HG03457 (cell line): ENCODE measurements at regions not wholly inside any gene's neighbourhood (a gene's known extent, or its start where the extent isn't known, plus 50 kb on each side); places are given as distances from the start of the nearest gene placed in this dataset.

ENCODE experiments used
- ATAC-seq: cut with Tn5 transposase; IDR thresholded peaks from one replicate; pipeline ENCODE4 v1.9.1; 2021; ENCODE audit warnings: moderate number of reproducible peaks; ENCODE audit not compliant: unreplicated experiment

DNA sequence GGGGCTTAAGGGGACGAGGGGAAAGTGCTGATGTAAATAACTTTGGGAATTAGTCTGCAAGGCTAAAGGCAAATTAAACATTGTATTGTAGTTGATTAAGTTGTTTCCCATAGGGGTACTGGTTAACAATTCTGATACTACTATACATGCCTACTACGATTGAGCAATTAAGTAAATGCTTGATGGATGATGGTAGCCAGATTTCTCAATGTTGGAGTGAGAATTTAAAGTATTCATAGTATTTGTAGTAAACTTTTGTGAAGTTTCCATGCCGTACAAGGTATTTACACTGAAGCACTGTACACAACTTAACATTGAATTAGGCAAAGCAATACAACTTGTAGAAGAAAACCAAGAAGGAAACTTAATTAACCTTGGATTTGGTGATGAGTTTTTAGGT, 852.3 kb downstream of the QKI start:
- ATAC-seq: no peak

- no peak for ATAC-seq
Observed at GRCh38 chr6:164262348-164262747, 847.8 kb downstream of the QKI start.

- ATAC-seq: no peak
Observed at GRCh38 chr6:164258421-164258820, 843.9 kb downstream of the QKI start.

DNA sequence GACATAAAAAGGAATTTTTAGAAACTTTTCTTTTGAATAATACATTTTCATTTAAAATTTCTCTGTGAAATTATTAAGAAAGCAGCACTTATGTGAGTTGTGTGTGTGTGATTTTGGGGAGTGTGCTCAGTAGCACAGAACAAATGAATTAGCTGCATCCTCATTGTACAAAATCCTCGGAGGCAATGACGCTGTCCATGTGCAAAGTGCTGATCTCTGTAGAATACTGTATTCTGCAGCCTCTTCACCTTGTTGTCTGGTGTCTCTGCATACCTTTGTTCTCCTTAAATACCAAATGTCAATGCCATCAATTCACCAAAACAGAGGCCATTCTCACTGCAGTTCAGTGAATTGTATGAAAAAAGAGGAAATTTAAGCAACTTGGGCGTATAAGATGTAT, 838.4 kb downstream of the QKI start:
- no peak for ATAC-seq

DNA sequence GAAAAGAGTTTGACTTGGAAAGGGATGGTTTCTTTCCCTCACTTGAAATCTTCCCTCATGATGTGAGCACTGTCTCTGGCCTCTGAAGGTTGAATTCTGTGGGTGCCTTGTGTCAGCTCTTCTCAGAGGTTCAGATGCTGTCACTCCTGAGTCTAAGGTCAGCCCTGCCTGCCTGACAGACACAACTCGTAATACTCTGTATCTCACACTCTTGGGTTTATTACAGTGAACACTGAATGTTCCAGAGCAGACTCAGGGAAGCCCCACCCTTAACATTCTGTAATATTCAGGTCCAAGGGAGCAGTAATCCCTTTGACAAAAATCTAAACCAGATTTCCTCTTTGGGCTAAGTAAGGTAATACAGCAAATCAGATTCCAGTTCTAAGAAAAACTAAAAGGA, 837.8 kb downstream of the QKI start:
- ATAC-seq: no peak

GRCh38 chr6:164247106-164247505, 832.6 kb downstream of the QKI start:
- no peak for ATAC-seq

GRCh38 chr6:164246082-164246481, 831.6 kb downstream of the QKI start:
- no peak for ATAC-seq

DNA sequence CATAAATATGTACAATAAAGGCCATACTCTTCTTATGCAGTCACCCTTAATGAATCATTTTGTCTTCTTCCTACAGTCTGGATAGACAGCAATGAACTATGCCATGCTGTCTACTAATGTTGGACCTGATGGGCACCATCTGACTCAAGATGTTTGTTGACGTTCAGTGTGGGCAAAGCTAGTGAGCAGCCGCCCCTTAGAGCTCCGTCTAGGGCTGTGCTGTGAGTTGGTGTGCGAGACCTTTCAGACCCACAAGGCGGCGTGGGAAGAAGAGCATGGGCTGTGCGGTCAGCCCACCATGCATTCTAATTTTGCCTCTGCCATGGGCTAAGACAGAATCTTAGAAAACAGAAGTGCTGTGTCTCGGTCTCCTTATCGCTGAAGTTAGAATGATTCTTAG, 829.4 kb downstream of the QKI start:
- no peak for ATAC-seq

DNA sequence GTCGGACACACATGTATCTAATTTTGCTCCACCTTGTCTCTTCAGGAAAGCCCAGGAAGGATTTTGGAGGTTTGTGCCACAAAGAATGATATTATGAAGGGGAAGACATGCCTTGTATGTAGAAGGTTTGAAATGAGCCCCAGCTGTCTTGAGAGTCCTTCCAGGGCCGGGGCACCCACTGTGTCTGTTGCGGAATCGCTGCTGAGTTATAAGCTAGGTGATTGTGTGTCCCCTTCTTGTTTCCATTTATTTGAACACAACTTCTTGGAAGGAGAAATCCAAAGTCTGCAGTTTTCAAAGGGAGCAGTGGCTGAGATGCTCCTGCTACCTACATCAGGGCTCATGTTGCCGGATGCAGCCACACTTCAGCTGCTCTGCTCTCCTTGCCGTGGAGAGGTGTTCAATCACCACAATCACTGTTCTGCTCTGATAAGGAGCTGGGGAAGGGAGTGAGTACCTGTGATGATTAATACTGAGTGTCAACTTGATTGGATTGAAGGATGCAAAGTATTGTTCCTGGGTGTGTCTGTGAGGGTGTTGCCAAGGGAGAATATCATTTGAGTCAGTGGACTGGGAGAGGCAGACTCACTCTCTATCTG, 828.6 kb downstream of the QKI start:
- ATAC-seq: no peak

- ATAC-seq: no peak
Observed at GRCh38 chr6:164230804-164231203, 816.3 kb downstream of the QKI start.

- no peak for ATAC-seq
Observed at GRCh38 chr6:164230259-164230658, 815.7 kb downstream of the QKI start.

DNA sequence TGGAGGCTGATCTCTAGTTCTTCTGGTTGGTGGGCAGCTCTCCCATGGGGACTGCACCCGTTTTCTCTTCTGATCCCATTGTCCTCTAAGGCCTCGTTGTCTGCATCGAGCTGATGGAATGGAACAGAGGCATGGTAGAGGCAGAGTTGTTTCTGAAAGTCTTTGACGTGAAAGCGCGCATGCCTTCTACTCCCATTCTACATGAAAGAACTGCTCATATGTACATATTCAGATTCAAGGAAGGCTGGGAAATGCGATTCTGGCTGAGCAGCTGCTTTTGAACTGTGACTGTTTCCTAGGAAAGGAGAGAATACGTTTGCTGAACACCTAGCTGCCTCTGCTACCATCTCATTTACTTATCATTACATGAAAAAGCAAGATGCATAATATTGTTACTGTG, 815.2 kb downstream of the QKI start:
- ATAC-seq: no peak

GRCh38 chr6:164227952-164228522, 813.5 kb downstream of the QKI start:
- ATAC-seq: no peak

DNA sequence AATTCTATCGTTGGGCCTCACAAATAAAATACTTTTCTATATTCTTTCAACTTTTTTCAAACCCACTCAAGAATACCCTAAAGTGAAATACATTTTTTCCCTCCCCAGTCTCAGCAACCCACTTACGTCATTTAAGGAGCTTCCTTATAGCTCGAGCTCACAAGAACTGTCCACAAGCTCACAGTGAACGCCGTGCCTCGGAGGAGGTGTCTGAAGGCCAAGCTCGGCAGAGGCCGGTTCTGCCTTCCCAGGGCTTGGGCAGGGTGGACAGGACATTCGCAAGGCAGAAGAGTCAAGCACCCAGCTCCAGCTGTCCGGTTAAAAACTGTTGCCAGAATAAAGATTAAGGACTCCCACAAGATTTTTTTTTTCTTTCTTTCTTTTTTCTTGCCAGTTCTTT, 802.3 kb downstream of the QKI start:
- ATAC-seq: no peak

DNA sequence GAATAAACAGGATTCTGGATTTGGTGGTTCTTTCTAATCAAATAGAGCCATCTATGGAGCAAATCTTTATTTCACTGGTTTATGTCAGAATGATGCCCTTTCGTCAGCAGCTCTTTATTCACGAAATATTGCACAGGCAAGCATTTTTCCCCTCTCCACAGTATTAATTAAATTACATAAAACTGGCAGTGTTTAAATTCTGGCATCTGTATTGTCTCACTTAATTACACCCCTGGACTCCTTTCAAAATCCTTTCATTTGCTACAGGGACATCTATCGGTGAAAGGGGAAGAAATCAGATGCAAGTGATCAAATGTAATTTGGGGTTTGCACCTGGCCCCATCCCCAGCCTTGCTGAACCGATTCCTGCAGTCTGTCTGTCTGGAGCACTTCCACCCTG, 801.9 kb downstream of the QKI start:
- ATAC-seq: no peak

GRCh38 chr6:164214066-164214465, 799.5 kb downstream of the QKI start:
- no peak for ATAC-seq

- ATAC-seq: no peak
Observed at GRCh38 chr6:164211254-164211653, 796.7 kb downstream of the QKI start.

- ATAC-seq: no peak
Observed at GRCh38 chr6:164210783-164211182, 796.3 kb downstream of the QKI start.

DNA sequence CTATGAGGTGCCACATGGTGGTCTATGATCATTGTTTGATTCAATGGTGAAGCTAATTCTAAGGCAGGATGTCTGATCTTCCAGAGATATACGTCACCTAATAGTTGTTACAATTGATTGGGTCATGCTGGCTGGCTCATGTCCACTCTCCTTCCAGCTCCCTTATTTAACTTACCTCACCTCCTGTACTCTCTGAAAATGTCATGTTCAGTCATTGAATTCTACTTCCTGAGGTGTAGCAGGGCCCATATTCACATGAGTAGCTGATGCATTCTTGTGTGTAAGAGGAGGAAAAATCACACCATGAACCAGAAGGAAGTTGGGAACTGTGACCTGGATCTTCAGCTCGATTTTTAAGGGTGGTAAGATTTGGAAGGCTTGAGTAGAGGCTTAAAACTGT, 795.8 kb downstream of the QKI start:
- ATAC-seq: no peak

DNA sequence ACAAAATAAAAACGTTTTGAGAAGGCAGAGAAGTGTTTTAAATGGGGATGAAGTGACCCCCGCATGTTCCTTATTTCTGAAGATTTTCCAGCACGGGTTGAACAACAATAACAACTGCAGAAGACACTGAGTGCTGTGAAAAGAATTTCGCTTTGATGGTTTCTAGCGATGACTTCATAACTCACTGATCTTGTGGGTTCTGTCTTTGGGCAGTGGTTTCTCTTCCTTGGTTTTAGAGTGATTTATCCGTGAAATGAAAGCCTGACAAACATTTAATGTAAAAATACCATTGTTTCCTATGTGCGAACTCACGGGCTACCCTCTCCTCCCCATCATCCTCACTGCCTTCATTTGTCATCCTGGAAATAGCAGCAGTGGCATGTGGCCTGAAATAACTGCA, 793.9 kb downstream of the QKI start:
- ATAC-seq: no peak

- no peak for ATAC-seq
Observed at GRCh38 chr6:164206807-164207423, 792.4 kb downstream of the QKI start.

- no peak for ATAC-seq
Observed at GRCh38 chr6:164200071-164200470, 785.6 kb downstream of the QKI start.

DNA sequence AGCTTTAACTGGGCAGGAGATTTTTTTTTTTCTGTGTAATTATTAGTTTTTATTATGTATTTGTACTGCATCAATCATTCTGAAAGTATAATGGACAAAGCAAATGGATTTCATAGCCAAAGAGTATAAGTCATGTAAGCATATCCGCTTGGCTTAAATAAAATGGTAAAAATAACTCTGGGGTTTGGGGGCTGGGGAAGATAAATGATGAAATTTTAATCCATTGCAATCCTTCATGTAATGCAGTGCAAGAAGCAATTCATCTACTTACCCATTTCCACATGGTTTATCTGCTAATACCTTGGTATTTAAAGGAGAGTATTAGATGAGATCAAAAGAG, 781.4 kb downstream of the QKI start:
- no peak for ATAC-seq
